ENCODE measurements at regions not wholly inside any gene's neighbourhood (a gene's known extent, or its start where the extent isn't known, plus 50 kb on each side); places are given as distances from the start of the nearest gene placed in this dataset.

DNA sequence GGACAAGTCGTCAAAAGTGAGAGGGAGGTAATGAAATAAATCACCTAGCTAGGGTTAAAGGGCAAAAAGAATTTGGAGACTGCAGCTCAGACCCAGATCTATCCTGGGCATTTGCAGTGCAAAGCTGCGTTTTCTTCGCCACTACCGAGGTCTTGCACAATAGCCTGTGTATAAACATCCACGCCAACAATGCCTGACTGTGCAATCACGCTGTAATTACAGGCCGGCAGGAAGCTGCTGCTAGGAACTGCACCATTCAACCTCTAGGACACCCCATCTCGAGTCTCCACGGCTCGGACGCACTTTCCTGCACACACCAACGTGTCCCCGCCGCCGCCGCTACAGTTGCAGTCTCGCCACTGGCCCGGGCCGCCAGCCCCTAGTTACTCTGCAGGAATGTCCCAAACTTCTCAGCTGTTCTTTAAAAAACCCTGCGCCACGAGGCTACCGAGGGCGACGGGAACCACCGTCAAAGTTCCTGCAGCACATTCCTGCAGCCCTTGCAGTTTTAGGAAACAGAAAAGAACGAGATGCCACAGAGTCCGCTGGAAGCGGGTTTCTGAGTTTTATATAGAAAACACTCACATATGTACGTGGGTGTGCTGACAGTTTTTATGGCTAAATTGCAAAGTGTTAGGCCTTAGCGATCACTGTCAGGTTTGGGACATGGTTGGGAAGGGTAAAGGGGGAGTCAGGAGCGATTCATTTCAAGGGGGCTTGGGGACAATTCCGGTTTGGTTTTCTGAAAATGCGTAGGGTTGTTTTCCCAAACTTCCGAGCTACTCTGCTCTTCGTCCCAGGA lies 65.6 kb upstream of the PTGR2 start:
- TF ChIP-seq, protein P1, sequence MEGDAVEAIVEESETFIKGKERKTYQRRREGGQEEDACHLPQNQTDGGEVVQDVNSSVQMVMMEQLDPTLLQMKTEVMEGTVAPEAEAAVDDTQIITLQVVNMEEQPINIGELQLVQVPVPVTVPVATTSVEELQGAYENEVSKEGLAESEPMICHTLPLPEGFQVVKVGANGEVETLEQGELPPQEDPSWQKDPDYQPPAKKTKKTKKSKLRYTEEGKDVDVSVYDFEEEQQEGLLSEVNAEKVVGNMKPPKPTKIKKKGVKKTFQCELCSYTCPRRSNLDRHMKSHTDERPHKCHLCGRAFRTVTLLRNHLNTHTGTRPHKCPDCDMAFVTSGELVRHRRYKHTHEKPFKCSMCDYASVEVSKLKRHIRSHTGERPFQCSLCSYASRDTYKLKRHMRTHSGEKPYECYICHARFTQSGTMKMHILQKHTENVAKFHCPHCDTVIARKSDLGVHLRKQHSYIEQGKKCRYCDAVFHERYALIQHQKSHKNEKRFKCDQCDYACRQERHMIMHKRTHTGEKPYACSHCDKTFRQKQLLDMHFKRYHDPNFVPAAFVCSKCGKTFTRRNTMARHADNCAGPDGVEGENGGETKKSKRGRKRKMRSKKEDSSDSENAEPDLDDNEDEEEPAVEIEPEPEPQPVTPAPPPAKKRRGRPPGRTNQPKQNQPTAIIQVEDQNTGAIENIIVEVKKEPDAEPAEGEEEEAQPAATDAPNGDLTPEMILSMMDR (IDR thresholded peaks at IDR 0.05): peak in 1 of 3 experiments; percentile 33
- TF ChIP-seq POLR2A (IDR thresholded peaks at IDR 0.05): no peak
